ENCODE measurements at regions not wholly inside any gene's neighbourhood (a gene's known extent, or its start where the extent isn't known, plus 50 kb on each side); places are given as distances from the start of the nearest gene placed in this dataset.
"Not testable (repeated sequence)": the region's sequence is repeated elsewhere in the genome, so short reads cannot be mapped to it uniquely, and the experiment has no call there.

- not testable (repeated sequence) for DNase-seq
Measured at GRCh38 chrX:115840729-115841409, 279.9 kb downstream of the PLS3 start.

- not testable (repeated sequence) for DNase-seq
Measured at GRCh38 chrX:115850986-115851385, 290.0 kb downstream of the PLS3 start.

GRCh38 chrX:115853260-115853659 is 292.3 kb downstream of the PLS3 start:
- not testable (repeated sequence) for DNase-seq

DNA sequence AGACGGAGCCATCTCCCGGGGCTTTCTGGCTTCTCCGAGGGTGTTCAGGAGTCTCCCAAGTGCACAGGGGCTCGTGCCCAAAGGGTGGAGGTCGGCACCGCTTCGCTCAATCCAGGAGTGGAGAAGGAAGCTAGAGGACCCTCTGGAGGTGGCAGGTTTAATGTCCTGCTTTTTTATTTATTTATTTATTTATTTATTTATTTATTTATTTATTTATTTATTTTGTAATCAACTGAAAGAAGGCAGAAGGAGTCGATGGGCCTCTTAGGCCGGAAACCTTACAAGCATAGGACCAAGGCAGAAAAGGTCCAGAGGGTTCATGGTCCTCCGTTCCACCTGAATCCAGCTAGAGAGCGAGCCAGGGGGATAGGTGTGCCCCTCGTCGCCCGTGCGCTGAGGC is 289.4 kb upstream of the AGTR2 start:
- not testable (repeated sequence) for DNase-seq

DNA sequence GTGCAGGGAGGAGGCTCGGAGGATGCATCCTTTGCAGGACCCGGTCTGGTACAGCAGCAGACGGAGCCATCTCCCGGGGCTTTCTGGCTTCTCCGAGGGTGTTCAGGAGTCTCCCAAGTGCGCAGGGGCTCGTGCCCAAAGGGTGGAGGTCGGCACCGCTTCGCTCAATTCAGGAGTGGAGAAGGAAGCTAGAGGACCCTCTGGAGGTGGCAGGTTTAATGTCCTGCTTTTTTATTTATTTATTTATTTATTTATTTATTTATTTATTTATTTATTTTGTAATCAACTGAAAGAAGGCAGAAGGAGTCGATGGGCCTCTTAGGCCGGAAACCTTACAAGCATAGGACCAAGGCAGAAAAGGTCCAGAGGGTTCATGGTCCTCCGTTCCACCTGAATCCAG is 286.4 kb upstream of the AGTR2 start:
- not testable (repeated sequence) for DNase-seq

GRCh38 chrX:115888041-115888440 is 282.5 kb upstream of the AGTR2 start:
- DNase-seq, result not testable (repeated sequence)

DNA sequence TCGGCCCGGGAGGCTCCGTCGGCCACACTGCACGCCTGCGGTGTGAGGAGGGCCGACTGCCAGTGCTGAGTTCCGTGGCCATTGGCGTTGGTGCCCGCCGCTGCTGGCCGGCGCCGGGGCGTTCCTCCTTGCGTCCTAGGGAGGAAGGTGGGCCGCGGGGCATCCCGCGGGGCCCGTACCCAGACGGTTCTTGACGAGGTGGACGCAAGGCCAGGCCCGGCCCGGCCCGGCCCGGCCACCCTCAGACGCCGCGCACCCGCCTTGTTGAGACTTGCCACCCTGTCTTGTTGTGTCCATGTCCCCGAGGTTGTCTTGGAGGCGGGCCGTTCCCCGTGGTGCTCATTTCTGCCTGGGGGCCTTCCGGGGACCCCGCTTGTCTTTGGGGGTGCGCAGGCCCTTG is 282.0 kb upstream of the AGTR2 start:
- not testable (repeated sequence) for DNase-seq

- DNase-seq, result no peak
Measured at GRCh38 chrX:115889121-115889890, 281.2 kb upstream of the AGTR2 start.

DNA sequence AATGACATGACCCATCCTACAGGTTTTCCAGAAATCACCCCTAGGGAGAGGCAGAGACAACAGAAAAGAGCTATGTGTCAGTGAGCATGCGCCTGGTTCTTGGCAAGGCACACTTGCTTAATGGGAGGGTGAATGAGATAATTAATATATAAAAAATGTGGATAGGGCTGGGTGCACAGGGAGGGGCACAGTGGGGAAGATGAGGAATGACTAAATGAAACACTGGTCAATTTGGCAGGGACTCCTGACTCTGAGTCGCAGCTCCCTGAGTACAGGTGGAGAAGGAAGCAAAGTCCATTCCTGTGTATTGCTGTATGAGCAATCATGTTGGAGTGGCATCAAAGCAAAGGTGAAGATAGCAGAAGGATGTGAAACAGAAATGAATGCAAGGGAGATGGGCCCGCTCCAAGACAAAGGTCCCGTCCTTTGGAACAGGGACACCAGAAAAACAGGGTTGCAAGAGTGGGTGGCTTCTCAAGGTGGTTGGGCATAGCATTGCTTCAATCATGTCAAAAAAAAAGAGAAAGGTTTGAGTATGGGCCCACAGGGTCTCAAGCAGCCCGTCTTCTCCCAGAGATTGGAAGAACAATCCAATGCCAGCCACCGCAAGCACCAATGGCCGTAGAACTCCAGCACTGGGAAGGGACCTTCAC is 278.4 kb upstream of the AGTR2 start:
- no peak for DNase-seq

DNA sequence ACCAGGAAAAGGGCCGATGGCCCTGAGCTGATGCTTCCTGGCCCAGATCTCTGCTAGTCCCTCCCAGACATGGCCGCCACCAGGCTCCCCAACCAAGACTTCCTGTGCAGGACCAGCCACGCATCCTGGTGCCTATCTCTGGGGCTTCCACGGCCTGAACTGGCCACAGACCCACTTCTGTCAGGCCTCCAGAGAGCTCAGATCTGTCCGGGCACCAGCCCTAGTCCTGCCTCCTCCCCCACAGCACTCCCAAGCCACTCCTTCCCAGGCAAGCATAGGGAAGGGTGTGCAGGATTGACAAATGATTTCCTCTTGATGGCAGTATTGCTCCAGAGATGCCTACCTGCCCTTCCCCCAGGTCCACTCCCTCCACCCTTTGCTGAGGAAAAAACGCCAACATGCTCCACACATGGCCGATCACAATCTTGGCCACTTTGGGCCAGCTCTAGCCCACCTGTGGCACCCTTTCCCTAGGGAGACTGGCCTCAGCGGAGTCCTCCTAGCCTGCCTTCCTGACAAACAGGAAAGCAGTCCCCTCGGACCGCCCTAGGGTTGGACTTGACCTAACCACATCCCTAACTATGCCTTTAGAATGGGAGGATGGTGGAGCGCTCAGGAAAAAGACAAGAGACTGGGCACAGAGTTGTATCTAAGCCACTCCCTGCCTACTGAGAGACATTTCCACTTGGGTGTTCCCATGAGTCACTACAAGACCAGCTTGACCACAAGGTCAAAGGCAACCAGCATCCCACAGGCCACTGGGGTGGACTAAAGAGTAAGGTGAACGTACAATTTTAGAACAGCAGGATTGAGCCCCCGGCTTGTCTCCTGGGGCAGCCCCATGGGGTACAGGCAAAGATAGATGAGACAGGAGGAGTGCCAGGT is 277.5 kb upstream of the AGTR2 start:
- no peak for DNase-seq

DNA sequence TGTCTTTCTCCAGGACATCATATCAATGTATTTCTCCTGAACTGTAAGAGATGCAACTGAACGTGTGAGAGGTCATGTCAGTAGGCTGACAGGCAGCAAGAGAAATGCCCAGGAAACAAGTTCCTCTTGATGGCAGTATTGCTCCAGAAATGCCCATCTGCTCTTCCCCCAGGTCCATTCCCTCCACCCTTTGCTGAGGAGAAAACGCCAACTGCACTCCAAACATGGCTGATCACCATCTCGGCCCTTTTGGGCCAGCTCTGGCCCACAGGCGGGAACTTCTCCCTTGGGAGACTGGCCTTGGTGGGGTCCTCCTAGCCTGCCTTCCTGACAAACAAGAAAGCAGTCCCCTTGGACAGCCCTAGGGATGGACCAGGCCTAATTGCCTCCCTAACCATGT is 276.5 kb upstream of the AGTR2 start:
- no peak for DNase-seq

DNA sequence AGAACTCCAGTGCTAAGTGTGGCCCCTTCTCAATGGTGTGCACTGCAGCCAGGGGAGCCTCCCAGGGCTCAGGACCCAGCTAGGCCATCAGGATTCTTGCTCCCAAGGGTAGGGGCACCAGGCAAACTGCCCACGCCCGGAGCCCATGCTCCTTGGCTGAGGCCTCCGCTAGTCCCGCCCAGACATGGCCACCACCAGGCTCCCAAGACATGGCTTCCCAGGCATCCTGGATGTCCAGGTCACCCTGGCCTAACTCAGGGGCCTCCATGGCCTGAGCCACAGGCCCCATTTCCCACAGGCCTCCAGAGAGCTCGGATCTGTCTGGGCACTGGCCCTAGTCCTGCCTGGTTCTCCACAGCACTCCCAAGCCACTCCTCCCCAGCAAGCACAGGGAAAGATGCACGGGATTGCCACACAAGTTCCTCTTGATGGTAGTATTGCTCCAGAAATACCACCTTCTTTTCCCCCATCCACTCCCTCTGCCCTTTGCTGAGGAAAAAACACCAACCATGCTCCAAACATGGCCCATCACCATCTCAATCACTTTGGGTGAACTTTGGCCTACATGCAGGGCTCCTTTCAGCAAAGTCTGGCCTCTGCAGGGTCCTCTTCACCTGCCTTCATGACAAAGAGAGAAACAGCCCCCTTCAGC is 274.7 kb upstream of the AGTR2 start:
- no peak for DNase-seq

DNA sequence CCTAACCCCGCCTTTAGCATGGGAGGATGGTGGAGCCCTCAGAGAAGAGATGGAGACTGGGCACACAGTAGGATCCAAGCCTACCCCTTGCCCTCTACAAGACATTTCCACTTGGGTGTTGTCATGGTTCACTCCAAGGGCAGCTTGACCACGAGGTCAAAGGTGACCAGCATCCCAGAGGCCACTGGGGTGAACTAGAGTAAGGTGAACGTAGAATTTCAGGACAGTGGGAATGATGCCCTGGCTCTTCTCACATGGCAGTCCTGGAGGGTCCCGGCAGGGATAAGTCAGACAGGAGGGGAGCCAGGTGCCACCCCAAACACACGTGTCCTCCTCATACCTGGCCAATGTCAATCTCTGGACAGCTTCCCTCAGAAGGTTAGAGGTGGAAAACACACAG is 274.2 kb upstream of the AGTR2 start:
- DNase-seq, result no peak

GRCh38 chrX:115897956-115898355 is 272.6 kb upstream of the AGTR2 start:
- no peak for DNase-seq

- no peak for DNase-seq
Measured at GRCh38 chrX:115898382-115899001, 272.1 kb upstream of the AGTR2 start.

- DNase-seq, result no peak
Measured at GRCh38 chrX:115900425-115900824, 270.1 kb upstream of the AGTR2 start.

- DNase-seq, result no peak
Measured at GRCh38 chrX:115901241-115901640, 269.3 kb upstream of the AGTR2 start.

GRCh38 chrX:115902995-115903394 is 267.5 kb upstream of the AGTR2 start:
- DNase-seq, result no peak

GRCh38 chrX:115906276-115906675 is 264.3 kb upstream of the AGTR2 start:
- DNase-seq, result no peak

DNA sequence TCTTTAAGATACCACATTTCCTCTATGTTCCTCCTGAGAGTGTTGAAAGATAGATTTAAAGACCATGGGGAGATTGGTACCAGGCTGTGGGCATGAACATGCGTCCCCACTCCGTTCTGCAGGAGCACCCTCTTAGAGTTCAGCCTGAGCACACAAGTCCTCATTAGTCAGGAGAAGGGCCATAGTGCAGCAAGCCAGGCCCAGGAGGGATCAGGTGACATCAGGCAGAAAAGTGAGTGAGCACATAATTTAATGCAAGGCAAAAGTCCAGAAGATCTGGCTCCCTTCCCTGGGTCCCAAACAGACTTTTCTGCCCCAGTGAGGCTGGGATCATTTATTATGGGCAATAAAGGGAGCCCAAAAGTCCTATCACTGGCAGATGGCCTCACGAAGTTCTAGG is 263.7 kb upstream of the AGTR2 start:
- DNase-seq, result no peak

GRCh38 chrX:115909017-115909416 is 261.5 kb upstream of the AGTR2 start:
- no peak for DNase-seq

- DNase-seq, result no peak
Measured at GRCh38 chrX:115911967-115912366, 258.6 kb upstream of the AGTR2 start.
